ENCODE measurements at regions not wholly inside any gene's neighbourhood (a gene's known extent, or its start where the extent isn't known, plus 50 kb on each side); places are given as distances from the start of the nearest gene placed in this dataset.

GRCh38 chr16:72437891-72438290, 265.9 kb upstream of the PMFBP1 start:
- Histone ChIP-seq H3K9ac (ENCODE audit: insufficient read depth, low read length) (no peak overlapping the region), H3K79me2 (ENCODE audit: control insufficient read depth, insufficient read depth, low read length) (no peaks in the 10 kb centered on the region), H3K9me3 (ENCODE audit: control insufficient read depth, insufficient read depth, low read depth, low read length) (no peaks in the 10 kb centered on the region), H3K27ac (ENCODE audit: insufficient read depth, low read length) (no peak overlapping the region), H4K20me1 (ENCODE audit: control insufficient read depth, extremely low read depth, insufficient read depth, low read length) (no peaks in the 10 kb centered on the region), H3K27me3 (ENCODE audit: control insufficient read depth, insufficient read depth, low read length) (no peaks in the 10 kb centered on the region), H3K36me3 (ENCODE audit: control insufficient read depth, insufficient read depth, low read length) (no peaks in the 10 kb centered on the region), H3K4me1 (ENCODE audit: control insufficient read depth, extremely low read depth, insufficient read depth, low read length) (no peaks in the 10 kb centered on the region), H3K4me2 (ENCODE audit: extremely low read depth, insufficient read depth, low read length) (no peak overlapping the region), H2AFZ (ENCODE audit: low read length) (no peak overlapping the region), H3K4me3 (replicated peaks in 1 of 4; ENCODE audit: control extremely low read depth in 1 of 4, insufficient read depth in 1 of 4, low read depth in 3 of 4, low read length in 4 of 4) (no peak overlapping the region)
- no peak for DNase-seq (ENCODE audit: low read depth in 2 of 2)
- no peak for TF ChIP-seq EZH2 (IDR thresholded peaks at IDR 0.05; ENCODE audit: low read length, missing control alignments)
- no peak for TF ChIP-seq CTCF (conservative IDR thresholded peaks at IDR 0.05 in 1 of 2, IDR thresholded peaks at IDR 0.05 in 1 of 2; ENCODE audit: low read depth in 1 of 2, low read length in 2 of 2)

GRCh38 chr16:72434159-72434558, 262.2 kb upstream of the PMFBP1 start:
- Histone ChIP-seq H3K27me3 (ENCODE audit: control insufficient read depth, insufficient read depth, low read length) (no peaks in the 10 kb centered on the region), H3K4me1 (ENCODE audit: control insufficient read depth, extremely low read depth, insufficient read depth, low read length) (no peaks in the 10 kb centered on the region), H3K36me3 (ENCODE audit: control insufficient read depth, insufficient read depth, low read length) (no peaks in the 10 kb centered on the region), H3K4me2 (ENCODE audit: extremely low read depth, insufficient read depth, low read length) (no peak overlapping the region), H2AFZ (ENCODE audit: low read length) (no peak overlapping the region), H3K79me2 (ENCODE audit: control insufficient read depth, insufficient read depth, low read length) (no peaks in the 10 kb centered on the region), H3K27ac (ENCODE audit: insufficient read depth, low read length) (no peak overlapping the region), H3K4me3 (replicated peaks in 1 of 4; ENCODE audit: control extremely low read depth in 1 of 4, insufficient read depth in 1 of 4, low read depth in 3 of 4, low read length in 4 of 4) (no peak overlapping the region), H4K20me1 (ENCODE audit: control insufficient read depth, extremely low read depth, insufficient read depth, low read length) (no peaks in the 10 kb centered on the region), H3K9ac (ENCODE audit: insufficient read depth, low read length) (no peak overlapping the region), H3K9me3 (ENCODE audit: control insufficient read depth, insufficient read depth, low read depth, low read length) (no peaks in the 10 kb centered on the region)
- peak; percentile 58 to 71 for DNase-seq (ENCODE audit: low read depth in 2 of 2)
- TF ChIP-seq CTCF (conservative IDR thresholded peaks at IDR 0.05 in 1 of 2, IDR thresholded peaks at IDR 0.05 in 1 of 2; ENCODE audit: low read depth in 1 of 2, low read length in 2 of 2) = no peak
- no peak for TF ChIP-seq EZH2 (IDR thresholded peaks at IDR 0.05; ENCODE audit: low read length, missing control alignments)

GRCh38 chr16:72430121-72430520, 258.2 kb upstream of the PMFBP1 start:
- Histone ChIP-seq H3K79me2 (ENCODE audit: control insufficient read depth, insufficient read depth, low read length) (no peaks in the 10 kb centered on the region), H3K4me3 (replicated peaks in 1 of 4; ENCODE audit: control extremely low read depth in 1 of 4, insufficient read depth in 1 of 4, low read depth in 3 of 4, low read length in 4 of 4) (no peak overlapping the region), H3K36me3 (ENCODE audit: control insufficient read depth, insufficient read depth, low read length) (no peaks in the 10 kb centered on the region), H3K4me1 (ENCODE audit: control insufficient read depth, extremely low read depth, insufficient read depth, low read length) (no peaks in the 10 kb centered on the region), H4K20me1 (ENCODE audit: control insufficient read depth, extremely low read depth, insufficient read depth, low read length) (no peaks in the 10 kb centered on the region), H3K27ac (ENCODE audit: insufficient read depth, low read length) (no peak overlapping the region), H3K9ac (ENCODE audit: insufficient read depth, low read length) (no peak overlapping the region), H3K9me3 (ENCODE audit: control insufficient read depth, insufficient read depth, low read depth, low read length) (no peaks in the 10 kb centered on the region), H2AFZ (ENCODE audit: low read length) (no peak overlapping the region), H3K4me2 (ENCODE audit: extremely low read depth, insufficient read depth, low read length) (no peak overlapping the region), H3K27me3 (ENCODE audit: control insufficient read depth, insufficient read depth, low read length) (no peaks in the 10 kb centered on the region)
- TF ChIP-seq CTCF (conservative IDR thresholded peaks at IDR 0.05 in 1 of 2, IDR thresholded peaks at IDR 0.05 in 1 of 2; ENCODE audit: low read depth in 1 of 2, low read length in 2 of 2) (no peak), EZH2 (IDR thresholded peaks at IDR 0.05; ENCODE audit: low read length, missing control alignments) (no peak)
- no peak for DNase-seq (ENCODE audit: low read depth in 2 of 2)

Measured in fibroblast of lung (primary cell).